Adrenal gland (tissue), 9 donors: ENCODE measurements at regions not wholly inside any gene's neighbourhood (a gene's known extent, or its start where the extent isn't known, plus 50 kb on each side); places are given as distances from the start of the nearest gene placed in this dataset.

Experiments used
- DNase-seq, 7 donors: peaks; one replicate each; pipeline ENCODE4 v3.0.0-alpha.2; 2019 to 2020
- H3K27ac ChIP-seq, 5 donors: fragments of 200-600 bp; sonication (generic) in 4 of 5; 1 replicate in 3 of 5; 2 replicates in 2 of 5; pipeline versions ENCODE4 v1.5.1 to v1.8.0; 2016 to 2020; ENCODE audit warnings: mild to moderate bottlenecking in 1 of 5
- H3K27me3 ChIP-seq: fragments of 200-600 bp; 2 replicates; pipeline ENCODE4 v1.8.0; 2021
- H3K36me3 ChIP-seq, 2 donors: fragments of 200-600 bp; replicated peaks in 1 of 2; 1 replicate in 1 of 2; 2 replicates in 1 of 2; pipeline versions ENCODE4 v1.5.1 to v1.8.0; 2018 to 2022
- H3K4me1 ChIP-seq, 2 donors: fragments of 200-600 bp; replicated peaks in 1 of 2; 1 replicate in 1 of 2; 2 replicates in 1 of 2; pipeline versions ENCODE4 v1.5.1 to v1.8.0; 2018 to 2021
- H3K4me3 ChIP-seq, 4 donors: fragments of 200-600 bp; sonication (generic) in 3 of 4; one replicate each; pipeline ENCODE4 v1.5.1; 2016 to 2018
- H3K9me3 ChIP-seq, 3 donors: fragments of 200-600 bp; sonication (generic) in 1 of 3; replicated peaks in 1 of 3; 1 replicate in 2 of 3; 2 replicates in 1 of 3; pipeline versions ENCODE4 v1.5.1 to v1.8.0; 2016 to 2021
- CTCF ChIP-seq, 6 experiments: fragments of 450-650 bp in 4 of 6; fragments of 200-600 bp in 2 of 6; sonication (generic) in 1 of 6; IDR thresholded peaks; 1 replicate in 5 of 6; 2 replicates in 1 of 6; pipeline versions ENCODE4 v1.5.1 to v1.8.0; 2016 to 2021; ENCODE audit warnings: antibody characterized with exemption in 6 of 6, mild to moderate bottlenecking in 2 of 6, moderate library complexity in 1 of 6
- POLR2A ChIP-seq, 2 donors: fragments of 450-650 bp; IDR thresholded peaks; one replicate each; pipeline ENCODE4 v1.6.1; 2017; ENCODE audit warnings: antibody characterized with exemption in 2 of 2, mild to moderate bottlenecking in 2 of 2, moderate library complexity in 1 of 2
- WGBS, 4 donors: extraction: QIAGEN DNeasy Blood & Tissue Kit in 2 of 4; methylation state at CpG; one replicate each; pipeline versions ENCODE4 v1.1.5 to v1.1.7; 2013 to 2017; 5-methylcytosine and 5-hydroxymethylcytosine counted together
- intact Hi-C, 2 donors: fragments of 100-400 bp; cut with DNase I; formaldehyde crosslinking; loops; one replicate each; pipeline versions ENCODE4 v1.14.1 to v1.15.0; 2022 to 2023
- donor health status: healthy with polysubstance abuse.
- donor health status: Bipolar disorder and iron deficiency.
- donor health status: DM: yes; HTN: yes; CAD: no.
- donor health status: DM: no; HTN: no; CAD: no.
- donor health status: DM: no; HTN: no; CAD: no.

- intact Hi-C loops: no loop called here
Observed at GRCh38 chr1:112231331-112231730, 164.7 kb upstream of the CTTNBP2NL start.

GRCh38 chr1:112232848-112233247, 163.2 kb upstream of the CTTNBP2NL start:
- Histone ChIP-seq H3K4me1 (no peaks in the 10 kb centered on the region), H3K9me3 (peaks cover 0 to 4% (median 0%) of the 10 kb centered on the region in 3 donors), H3K36me3 (no peaks in the 10 kb centered on the region), H3K27ac (no peak overlapping the region), H3K27me3 (no peaks in the 10 kb centered on the region), H3K4me3 (no peak overlapping the region)
- intact Hi-C loops: no loop called here
- no peak for DNase-seq
- WGBS, 4 donors: 64 to 84% (median 72%) methylated on average over 3 of the region's 3 CpGs
- no peak for TF ChIP-seq POLR2A (IDR thresholded peaks at IDR 0.05)

More at GRCh38 chr1:112231331-112231730, 164.7 kb upstream of the CTTNBP2NL start:
- no peaks in the 10 kb centered on the region for H3K27me3 ChIP-seq
- 53 to 63% (median 58%) methylated on average over 2 to 3 of the region's 3 CpGs for WGBS, 4 donors
- no peak for DNase-seq
- no peak overlapping the region for H3K4me3 ChIP-seq
- H3K9me3 ChIP-seq: peaks cover 0 to 4% (median 0%) of the 10 kb centered on the region in 3 donors
- H3K36me3 ChIP-seq: no peaks in the 10 kb centered on the region
- TF ChIP-seq POLR2A (IDR thresholded peaks at IDR 0.05) (no peak), CTCF (IDR thresholded peaks at IDR 0.05) (no peak)
- no peak overlapping the region for H3K27ac ChIP-seq
- no peaks in the 10 kb centered on the region for H3K4me1 ChIP-seq

GRCh38 chr1:112234710-112235109, 161.3 kb upstream of the CTTNBP2NL start:
- Histone ChIP-seq H3K27ac (no peak overlapping the region), H3K4me1 (no peaks in the 10 kb centered on the region), H3K9me3 (no peaks in the 10 kb centered on the region), H3K4me3 (no peak overlapping the region), H3K36me3 (no peaks in the 10 kb centered on the region), H3K27me3 (no peaks in the 10 kb centered on the region)
- DNase-seq: no peak
- TF ChIP-seq POLR2A (IDR thresholded peaks at IDR 0.05) (no peak), CTCF (IDR thresholded peaks at IDR 0.05) (no peak)
- WGBS, 4 donors: 73 to 87% (median 81%) methylated on average over 3 of the region's 3 CpGs
- intact Hi-C loops: no loop called here

GRCh38 chr1:112237983-112238545, 157.9 kb upstream of the CTTNBP2NL start:
- TF ChIP-seq POLR2A (IDR thresholded peaks at IDR 0.05): no peak
- TF ChIP-seq CTCF (IDR thresholded peaks at IDR 0.05): no peak

GRCh38 chr1:112239683-112240330, 156.2 kb upstream of the CTTNBP2NL start:
- intact Hi-C loops: no loop called here
- Histone ChIP-seq H3K27ac (no peak overlapping the region), H3K9me3 (no peaks in the 10 kb centered on the region), H3K27me3 (no peaks in the 10 kb centered on the region), H3K36me3 (no peaks in the 10 kb centered on the region), H3K4me3 (no peak overlapping the region), H3K4me1 (no peaks in the 10 kb centered on the region)
- TF ChIP-seq CTCF (IDR thresholded peaks at IDR 0.05) (no peak), POLR2A (IDR thresholded peaks at IDR 0.05) (no peak)
- DNase-seq: no peak
- 77 to 84% (median 80%) methylated on average over 6 of the region's 6 CpGs for WGBS, 4 donors

More at GRCh38 chr1:112237983-112238545, 157.9 kb upstream of the CTTNBP2NL start:
- Histone ChIP-seq H3K4me1 (no peaks in the 10 kb centered on the region), H3K27ac (no peak overlapping the region), H3K27me3 (no peaks in the 10 kb centered on the region), H3K36me3 (no peaks in the 10 kb centered on the region), H3K4me3 (no peak overlapping the region), H3K9me3 (no peaks in the 10 kb centered on the region)
- DNase-seq: no peak
- WGBS, 4 donors: 71 to 86% (median 75%) methylated on average over 2 of the region's 2 CpGs
- intact Hi-C loops: no loop called here
